ENCODE measurements at regions not wholly inside any gene's neighbourhood (a gene's known extent, or its start where the extent isn't known, plus 50 kb on each side); places are given as distances from the start of the nearest gene placed in this dataset.

- no peak for TF ChIP-seq ELK1 (IDR thresholded peaks at IDR 0.05; ENCODE audit: low read depth, low read length)
- TF ChIP-seq PBX3 (IDR thresholded peaks at IDR 0.05; ENCODE audit: insufficient replicate concordance, low read depth, low read length) = no peak
- no peak for TF ChIP-seq RELA (IDR thresholded peaks at IDR 0.05; ENCODE audit: borderline replicate concordance, partially characterized antibody)
These were observed 190.3 kb upstream of the CDIN1 start (continued) for GRCh38 chr15:36389107-36389506.

- SMC1A ChIA-PET (ENCODE audit: uncharacterized antibody, unreplicated experiment) = interaction anchor here (0.9 kb wide), 1 partner anchor 8 kb away, joined by 3 read pairs; no protein-coding TSS in a partner anchor
- H3K4me2 ChIP-seq (ENCODE audit: control insufficient read depth, insufficient read depth) = no peak overlapping the region
- H3K9ac ChIP-seq (ENCODE audit: control insufficient read depth, insufficient read depth, low read length) = no peak overlapping the region
- no peak for FAIRE-seq
- WGBS (ENCODE audit: insufficient coverage, insufficient replicate concordance, low lambda C conversion rate, missing lambda C conversion rate) = 19% methylated on average over 2 of the region's 2 CpGs
- no peak for ATAC-seq
- no peaks in the 10 kb centered on the region for H4K20me1 ChIP-seq (ENCODE audit: control insufficient read depth, insufficient read depth)
- no peak overlapping the region for H3K4me3 ChIP-seq
- no peaks in the 10 kb centered on the region for H3K27me3 ChIP-seq (replicated peaks in 1 of 2; ENCODE audit: control insufficient read depth in 2 of 2, insufficient read depth in 2 of 2, low read length in 1 of 2)
- RAD21 ChIA-PET (ENCODE audit: unreplicated experiment) = no interaction called here
- H3K36me3 ChIP-seq (ENCODE audit: control insufficient read depth in 2 of 2, insufficient read depth in 2 of 2, low read length in 1 of 2) = no peaks in the 10 kb centered on the region
- no peak overlapping the region for H2AFZ ChIP-seq (ENCODE audit: control insufficient read depth, low read depth, low read length)
- TF ChIP-seq NFXL1 (IDR thresholded peaks at IDR 0.05; ENCODE audit: borderline replicate concordance) = no peak
- no peak for TF ChIP-seq TCF3 (IDR thresholded peaks at IDR 0.05; ENCODE audit: borderline replicate concordance, insufficient read depth, low read depth, low read length)
- in situ Hi-C loops (cut with MboI) = no loop called here
- H3K27ac ChIP-seq (ENCODE audit: control insufficient read depth, insufficient read depth) = no peak overlapping the region
- CTCF ChIA-PET = no interaction called here
- H3K9me3 ChIP-seq (replicated peaks; ENCODE audit: control insufficient read depth, insufficient read depth, low read length) = no peaks in the 10 kb centered on the region
- POLR2A ChIA-PET = no interaction called here
- no peaks in the 10 kb centered on the region for H3K79me2 ChIP-seq (ENCODE audit: control insufficient read depth, insufficient read depth, low read length)
- no peaks in the 10 kb centered on the region for H3K4me1 ChIP-seq (ENCODE audit: control insufficient read depth, insufficient read depth, low read length)
- no TSS peak for BruUV-seq (replicated peaks)
- DNase-seq (ENCODE audit: low read depth, low spot score) = no peak
- intact Hi-C loops (cut with micrococcal nuclease; ENCODE audit: unreplicated experiment) = no loop called here
These were observed 188.9 kb upstream of the CDIN1 start for GRCh38 chr15:36390491-36390890.

Data from GM12878 (cell line).